GM18867 (cell line): ENCODE measurements at regions not wholly inside any gene's neighbourhood (a gene's known extent, or its start where the extent isn't known, plus 50 kb on each side); places are given as distances from the start of the nearest gene placed in this dataset.

Experiments
- ATAC-seq: cut with Tn5 transposase; IDR thresholded peaks from one replicate; pipeline ENCODE4 v1.9.1; 2021; ENCODE audit warnings: mild to moderate bottlenecking, moderate library complexity; ENCODE audit not compliant: unreplicated experiment

DNA sequence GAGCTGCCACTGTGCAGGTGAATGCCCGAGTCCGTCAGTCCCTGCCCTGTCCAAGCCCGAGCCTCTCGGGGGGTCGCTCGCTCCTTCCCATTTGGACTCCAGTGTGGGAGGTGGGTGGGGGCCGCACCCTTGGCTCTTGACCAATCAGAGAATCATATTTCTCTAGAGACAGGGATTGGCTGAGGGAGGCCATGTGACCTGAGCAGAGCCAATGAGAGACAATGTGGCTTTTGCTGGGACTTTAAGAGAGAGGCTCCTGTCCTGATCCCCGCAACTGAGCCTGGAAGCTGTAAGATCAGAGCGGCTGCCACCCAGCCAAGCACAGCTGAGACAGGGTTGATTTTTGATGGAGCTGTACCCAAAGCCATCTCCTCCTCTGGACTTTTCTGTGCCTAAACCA, 199.3 kb downstream of the TFAP2C start:
- no peak for ATAC-seq

DNA sequence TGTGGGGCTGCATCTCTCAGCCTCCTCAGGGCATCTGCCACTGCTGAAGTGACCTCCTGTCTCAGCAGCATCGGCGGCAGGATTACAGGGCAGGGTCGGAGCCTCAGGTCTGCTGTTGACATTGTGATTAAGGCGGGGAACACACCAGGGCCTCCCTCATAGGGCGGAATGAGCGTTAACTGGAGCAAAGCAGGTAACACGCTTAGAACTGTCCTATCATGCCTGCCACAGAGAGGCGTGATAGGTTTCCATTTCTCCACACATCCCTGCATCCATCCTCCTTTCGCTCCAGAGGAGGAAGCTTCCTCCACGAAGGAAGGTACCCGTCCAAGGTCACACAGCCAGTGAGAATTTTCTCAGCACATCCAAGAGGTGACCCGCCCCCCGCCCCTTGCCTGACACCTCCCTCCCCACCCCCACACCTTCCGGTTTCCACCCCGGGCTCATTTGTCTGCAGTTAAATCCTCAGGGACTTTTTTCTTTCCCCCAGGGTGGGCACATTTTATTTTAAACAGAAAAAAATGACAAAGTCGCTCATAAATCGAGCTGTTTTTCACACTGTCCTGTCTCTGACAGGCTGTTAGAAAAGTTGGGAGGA, 200.8 kb downstream of the TFAP2C start:
- ATAC-seq, result no peak

DNA sequence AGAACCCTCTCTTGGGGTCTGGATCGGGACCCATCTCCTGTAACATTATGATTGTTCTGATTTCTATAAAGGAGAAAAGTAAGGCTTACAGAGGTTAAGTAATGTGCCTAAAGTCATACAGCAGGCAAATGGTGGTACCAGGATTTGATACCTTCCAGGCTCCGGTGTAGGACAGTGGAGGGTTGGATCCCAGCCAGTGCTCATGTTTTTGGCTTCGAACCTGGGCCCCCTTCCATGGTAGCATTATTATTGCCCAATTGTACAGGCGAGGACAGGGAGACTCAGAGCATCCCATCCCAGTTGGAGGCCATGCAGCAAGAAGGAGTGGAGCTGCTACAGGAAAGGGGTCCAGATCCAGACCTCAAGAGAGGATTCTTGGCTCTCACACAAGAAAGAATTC, 202.7 kb downstream of the TFAP2C start:
- ATAC-seq, result no peak

DNA sequence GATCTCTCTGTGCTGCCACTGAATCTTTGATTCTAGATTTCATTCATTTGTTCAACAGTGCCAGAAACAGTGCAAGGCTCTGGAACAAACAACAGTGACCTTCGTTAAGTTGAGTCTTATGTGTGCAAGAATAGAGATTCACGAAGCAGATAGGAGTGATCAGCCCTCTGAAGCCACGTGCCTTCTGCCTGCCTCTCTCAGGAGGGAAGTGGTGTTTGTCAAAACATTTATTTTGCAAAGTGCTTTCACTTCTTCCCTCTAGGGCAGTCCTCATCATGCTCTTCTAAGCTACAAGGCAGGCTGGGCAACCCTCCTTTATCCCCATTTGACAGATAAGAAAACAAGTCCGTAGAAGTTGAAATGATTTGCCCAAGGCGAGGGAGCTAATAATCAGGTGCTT, 204.3 kb downstream of the TFAP2C start:
- ATAC-seq, result no peak

DNA sequence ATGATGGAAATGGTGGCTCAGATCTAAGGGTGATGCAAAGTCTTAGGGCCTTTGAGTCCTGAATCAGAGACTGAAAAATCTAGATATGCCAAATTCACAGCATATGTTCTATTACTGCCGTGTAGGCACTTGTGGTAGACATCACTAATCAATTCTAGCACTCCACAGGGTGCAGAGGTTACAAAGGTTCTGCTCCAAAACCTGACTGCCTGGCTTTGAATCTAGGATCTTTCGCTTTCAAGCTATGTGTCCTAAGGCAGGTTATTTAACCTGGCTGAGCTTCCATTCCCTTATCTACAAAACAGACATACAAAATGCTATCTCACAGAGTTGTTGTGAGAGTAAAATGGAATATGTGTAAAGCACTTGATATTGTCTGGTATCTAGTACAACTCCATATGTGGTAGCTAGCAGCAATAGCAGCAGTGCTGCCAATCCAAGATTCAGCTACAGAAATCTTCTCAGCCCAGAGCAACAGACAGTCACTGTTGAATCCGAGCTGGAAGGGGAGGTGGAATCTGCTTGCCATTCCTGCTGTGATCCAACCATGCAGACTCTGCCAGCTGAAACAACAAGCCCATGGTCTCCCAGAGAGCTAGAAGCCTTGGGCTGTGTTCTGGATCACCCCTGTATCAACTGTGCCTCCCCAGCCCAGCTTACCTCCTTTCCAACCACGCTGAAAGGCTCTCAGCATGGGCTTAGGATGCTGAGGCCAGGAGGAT, 206.9 kb downstream of the TFAP2C start:
- no peak for ATAC-seq

DNA sequence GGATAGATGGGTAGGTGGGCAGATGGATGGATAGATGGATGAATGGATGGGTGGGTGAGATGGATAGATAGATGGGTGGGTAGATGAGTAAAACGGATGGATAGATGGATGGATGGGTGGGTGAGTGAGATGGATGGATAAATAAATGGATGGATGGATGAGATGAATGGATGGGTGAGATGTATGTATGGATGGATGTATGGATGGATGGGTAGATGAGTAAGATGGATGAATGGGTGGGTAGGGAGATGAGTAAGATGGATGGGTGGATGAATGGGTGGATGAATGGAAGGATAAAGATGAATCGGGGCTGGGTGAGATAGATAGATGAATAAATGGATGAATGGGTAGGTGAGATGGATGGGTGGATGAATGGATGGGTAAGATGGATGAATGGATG, 210.1 kb downstream of the TFAP2C start:
- no peak for ATAC-seq

DNA sequence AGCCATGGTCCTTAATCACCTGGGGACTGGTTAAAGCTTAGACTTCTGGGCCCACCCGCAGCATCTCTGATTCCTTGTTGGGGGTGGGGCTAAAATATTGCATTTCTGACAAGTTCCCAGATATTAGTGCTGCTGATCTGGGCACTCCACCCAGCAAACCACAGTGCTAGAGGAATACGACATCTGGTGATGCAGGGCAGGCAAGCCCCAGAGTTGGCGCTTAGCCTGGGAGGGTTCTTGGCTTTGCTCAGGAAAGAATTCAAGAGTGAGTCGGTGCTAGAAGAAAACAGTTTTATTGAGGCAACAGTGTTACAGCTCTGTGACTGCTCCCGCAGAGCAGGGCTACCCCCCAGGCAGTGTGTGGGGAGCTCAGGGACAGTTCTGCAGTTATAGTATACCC, 210.7 kb downstream of the TFAP2C start:
- no peak for ATAC-seq

DNA sequence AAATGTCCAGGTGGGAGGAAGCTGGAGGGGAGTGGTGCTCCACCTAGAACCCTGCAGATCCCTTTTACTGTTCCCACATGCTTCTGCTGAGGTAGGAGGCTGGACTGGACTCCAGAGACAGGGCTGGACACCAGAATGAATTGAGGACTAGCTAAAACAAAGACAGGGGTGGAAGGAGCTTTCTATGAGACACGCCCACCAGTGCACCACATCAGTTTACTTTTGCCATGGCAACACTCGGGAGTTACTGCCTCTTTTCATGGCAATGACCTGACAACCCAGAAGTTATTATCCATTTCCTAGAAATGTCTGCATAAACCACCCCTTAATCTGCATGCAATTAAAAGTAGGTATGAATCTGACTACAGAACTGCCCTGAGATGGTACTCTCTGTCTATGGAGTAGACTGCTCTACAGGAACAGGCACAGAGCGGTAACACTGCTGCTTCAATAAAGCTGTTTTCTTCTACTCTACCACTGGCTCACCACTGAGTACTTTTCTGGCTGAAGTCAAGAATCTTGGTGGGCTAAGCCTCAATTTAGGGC, 211.7 kb downstream of the TFAP2C start:
- ATAC-seq, result no peak

DNA sequence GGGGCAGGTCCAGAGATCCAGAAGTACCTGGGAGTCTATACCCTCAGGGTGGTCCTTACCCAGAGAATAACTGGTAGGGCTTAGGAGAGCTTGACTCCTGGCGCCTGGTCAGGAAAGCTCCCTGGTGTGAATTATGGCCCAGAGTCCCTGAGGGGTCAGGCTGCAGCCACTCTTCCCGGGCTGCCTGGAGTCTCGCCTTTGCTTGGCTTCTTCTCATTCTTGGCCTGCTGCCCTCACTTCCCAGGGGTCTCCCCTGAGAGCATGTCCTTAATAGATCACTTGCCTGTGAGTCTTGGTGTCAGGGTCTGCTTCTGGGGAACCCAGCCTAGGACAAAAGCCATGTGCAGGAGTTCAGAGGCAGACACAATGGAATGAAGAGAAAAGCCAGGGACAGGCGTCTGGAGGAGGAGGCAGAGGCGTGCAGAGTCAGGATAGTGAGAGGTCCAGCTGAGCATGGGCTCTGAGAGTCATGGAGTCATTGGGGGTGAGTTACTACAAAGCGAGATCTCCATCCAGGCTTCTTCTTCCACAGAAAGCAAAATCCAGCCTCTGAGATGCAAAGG, 212.3 kb downstream of the TFAP2C start:
- no peak for ATAC-seq

DNA sequence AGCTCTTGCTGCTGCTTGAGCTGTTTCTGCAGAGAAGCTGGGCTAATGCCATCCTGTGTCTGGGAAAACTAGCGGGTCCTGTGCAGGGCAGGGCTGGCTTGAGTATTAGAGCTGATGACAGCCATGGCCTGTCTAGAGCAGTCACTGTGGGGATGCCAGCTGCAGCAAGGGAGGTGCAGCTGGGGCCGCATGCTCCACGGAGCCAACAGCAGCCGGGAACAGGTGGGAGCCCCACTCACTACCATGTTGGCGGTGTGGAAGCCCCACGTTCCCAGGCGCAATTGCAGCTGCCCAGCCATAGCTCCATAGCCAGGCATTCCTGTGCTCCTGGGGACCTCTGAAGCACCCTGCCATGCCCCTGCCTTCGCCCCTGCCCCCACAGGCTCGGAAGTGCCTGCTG, 212.9 kb downstream of the TFAP2C start:
- ATAC-seq, result no peak

DNA sequence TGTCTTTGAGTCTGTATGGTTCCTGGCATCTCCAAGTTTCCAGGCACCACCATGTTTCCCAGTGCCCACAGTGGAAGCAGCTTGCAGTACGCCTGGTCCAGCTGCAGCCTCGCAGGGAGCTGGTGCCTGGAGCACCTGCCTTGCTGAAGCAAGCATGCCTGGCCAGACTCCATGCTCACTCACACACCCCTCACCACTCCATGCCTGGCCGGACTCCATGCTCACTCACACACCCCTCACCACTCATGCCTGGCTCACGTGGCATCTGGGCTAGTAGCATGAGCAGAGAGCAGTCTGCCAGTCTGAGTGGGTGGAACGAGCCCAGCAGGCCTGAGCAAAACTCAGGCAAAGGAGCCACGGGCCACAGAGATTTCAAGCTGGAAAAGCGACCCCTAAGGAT, 214.3 kb downstream of the TFAP2C start:
- no peak for ATAC-seq

DNA sequence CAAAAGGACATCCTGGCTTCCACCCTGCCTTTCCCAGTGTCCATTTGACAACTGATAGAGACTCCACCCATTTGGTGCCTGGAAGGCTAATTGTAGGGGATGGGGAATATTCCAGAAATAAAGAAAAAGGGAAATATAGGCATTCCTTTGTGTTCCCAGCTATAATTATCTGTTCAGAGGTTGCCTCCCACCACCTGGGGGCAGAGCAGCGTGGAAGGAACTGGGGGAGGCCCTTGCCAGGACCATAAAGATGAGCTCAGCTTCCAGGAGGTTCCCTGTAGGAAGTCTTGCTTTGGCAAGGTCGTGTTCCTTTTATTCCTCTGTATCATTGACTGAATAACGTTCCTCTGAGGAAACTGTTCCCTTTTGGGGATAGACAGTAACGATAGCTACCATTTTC, 214.7 kb downstream of the TFAP2C start:
- no peak for ATAC-seq

DNA sequence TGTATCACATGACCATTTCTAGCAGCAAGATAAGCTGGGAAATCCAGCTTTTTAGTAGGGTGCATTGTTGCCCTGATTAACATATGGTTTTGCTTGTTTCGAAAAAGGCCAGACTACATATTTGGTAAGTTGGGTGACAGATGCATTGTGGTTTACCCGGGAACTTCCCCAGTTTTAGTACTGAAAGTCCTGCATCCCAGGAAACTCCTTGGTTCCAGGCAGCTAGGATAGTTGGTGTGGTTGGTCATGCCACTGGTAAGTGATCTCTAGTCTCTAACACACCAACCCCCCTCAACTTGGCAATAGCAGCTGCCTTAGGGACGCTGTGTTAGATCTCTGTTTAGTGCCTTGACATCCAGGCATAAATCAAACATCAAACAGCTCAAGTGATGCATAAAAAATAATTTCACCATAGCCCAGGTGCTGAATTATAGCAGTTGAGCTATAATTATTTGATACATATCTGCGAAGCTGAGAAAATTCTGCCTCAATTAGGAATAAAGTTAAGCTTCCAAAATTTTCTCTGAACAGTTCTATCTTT, 216.5 kb downstream of the TFAP2C start:
- ATAC-seq, result no peak

DNA sequence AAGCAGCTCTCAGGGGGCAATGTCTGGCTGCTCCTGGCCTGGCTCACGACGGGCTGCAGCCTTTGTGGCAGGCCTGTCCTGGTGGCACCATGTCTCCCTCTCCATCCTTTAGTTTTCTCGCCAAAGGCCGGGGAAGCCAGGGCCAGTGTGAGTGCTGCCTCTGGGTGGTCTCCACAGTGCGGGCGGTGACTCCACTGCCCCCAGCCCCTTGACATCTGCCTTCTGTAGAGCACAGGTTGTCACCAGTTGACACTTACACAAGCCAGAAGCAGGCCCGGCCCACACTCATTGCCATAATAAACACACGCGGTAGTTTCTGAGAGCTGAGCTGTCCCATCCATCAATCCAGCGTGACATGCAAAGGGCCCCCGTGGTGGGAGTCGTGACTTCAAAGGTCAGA, 219.5 kb downstream of the TFAP2C start:
- no peak for ATAC-seq

DNA sequence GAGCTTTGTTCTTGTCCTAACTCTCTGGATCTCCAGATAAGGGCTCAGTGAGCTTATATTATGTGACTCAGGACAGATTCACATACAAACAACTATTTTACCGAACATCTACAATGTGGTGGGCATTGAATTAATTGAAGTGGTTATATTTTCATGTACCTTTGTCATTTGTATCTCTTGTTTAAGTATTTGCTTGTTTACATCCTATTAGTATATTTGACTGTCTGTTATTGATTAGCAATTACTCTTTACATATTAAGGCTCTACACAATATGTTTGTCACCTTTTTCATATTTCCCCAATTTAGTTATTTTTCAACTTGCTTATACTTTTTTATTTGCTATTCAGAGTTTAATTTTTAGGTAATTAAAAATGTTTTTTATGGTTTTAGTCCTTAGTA, 222.4 kb downstream of the TFAP2C start:
- ATAC-seq, result no peak

DNA sequence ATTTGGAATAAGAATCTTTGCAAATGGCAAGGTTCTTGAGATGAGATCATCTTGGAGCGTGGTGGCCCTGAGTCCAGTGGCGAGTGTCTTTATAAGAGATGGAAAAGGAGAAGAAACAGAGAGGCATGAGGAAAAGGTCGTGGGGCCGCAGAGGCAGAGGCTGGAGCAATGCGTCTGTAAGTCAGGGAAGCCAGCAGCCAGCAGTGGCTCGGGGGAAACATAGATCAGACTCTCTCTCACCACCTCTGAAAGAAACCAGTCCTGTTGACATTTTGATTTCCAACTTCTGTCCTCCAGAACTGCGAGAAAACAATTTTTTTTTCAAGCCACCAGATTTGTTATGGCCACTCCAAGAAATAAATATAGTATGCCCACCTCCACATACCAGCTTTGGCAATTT, 226.6 kb downstream of the TFAP2C start:
- ATAC-seq, result no peak

DNA sequence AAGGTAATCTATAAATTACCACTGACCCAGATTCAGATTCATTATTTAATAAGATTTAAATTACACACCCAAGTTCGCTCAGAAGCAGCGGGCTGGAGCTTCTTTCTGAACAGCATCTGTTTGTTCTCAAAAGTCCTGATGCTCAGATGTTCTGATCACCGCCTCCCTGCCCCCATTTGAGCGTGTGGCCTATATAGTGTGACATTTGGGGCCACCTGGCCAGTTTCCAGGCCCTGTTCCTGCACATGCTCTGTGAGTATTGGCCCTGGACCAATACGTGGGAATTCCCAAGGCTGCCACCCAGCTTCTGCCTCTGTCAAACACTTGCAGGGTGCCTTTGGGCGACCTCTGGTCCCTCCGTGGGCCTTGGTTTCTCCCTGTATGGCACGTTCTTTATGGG, 228.8 kb downstream of the TFAP2C start:
- ATAC-seq, result no peak

DNA sequence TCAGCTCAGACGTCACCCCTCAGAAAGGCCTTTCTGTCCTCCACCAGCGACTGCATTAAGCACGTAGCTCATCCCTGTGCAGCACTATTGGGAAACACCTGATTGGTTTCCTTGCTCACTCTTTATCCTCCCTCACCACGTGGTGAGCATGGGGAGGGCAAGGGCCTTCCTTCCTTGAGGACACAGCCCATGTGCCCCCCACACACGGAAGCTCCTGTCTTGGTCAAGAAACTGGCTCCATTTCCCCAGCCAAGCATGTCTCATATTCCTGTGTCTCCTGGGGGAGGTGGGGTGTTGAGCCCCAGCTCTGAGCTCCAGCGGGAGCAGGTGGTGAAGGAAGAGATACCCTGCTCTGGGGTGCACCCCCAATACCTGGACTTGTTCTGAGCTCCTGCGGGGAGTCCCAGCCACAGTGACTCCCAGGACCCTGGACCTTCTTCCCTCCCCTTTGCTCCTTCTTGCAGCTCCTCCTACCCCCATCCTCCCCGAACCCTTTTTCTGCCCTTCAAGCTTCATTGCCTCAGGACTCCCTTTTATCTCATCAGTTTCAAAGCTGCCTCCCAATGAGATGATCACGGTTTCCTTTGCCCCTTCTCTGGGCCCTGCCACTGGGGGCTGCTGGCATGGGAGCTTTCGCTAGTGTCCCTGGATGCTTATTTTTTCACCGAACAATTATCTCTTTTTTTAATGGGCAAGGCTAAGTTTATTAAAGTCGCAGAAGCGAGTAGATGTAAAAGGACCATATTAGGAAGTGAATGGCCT, 230.1 kb downstream of the TFAP2C start:
- no peak for ATAC-seq

DNA sequence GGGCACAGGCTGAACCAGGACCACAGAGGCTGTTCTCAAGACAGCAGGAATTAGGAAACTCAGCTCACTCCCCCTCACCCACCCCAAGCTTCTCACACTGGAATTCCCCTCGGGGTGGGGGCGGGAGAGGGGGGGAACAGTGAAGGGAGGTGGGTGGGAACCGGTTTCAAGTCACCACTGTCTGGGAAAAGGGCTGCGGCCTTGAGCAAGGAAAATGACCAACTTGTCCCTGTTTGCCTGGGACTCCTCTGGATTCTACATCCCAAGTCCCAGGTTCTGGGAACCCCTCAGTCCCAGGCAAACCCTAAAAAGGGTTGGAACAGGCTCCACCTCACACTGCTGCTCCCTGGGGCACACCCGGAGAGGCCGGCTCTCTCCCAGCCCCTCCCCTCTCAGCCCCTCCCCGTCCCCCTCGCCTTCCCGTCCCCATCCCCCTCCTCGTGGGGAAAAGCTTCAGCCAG, 230.7 kb downstream of the TFAP2C start:
- no peak for ATAC-seq

DNA sequence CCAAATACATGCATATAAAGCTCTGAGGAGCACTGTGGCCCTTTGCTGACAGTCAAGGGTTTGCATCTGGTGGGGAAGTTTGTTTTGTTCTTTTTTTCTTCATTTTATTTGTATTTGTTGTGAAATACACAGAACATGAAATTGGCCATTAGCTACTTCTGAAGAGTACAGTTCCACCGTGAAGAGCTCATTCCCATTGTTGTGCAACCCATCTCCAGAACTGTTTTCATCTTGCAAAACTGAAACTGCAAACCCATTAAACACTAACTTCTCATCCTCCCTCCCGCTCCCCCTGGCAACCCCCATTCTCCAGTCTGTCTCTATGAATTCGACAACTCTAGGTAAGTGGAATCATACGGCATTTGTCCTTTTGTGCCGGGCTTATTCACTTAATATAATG, 231.3 kb downstream of the TFAP2C start:
- ATAC-seq, result no peak

DNA sequence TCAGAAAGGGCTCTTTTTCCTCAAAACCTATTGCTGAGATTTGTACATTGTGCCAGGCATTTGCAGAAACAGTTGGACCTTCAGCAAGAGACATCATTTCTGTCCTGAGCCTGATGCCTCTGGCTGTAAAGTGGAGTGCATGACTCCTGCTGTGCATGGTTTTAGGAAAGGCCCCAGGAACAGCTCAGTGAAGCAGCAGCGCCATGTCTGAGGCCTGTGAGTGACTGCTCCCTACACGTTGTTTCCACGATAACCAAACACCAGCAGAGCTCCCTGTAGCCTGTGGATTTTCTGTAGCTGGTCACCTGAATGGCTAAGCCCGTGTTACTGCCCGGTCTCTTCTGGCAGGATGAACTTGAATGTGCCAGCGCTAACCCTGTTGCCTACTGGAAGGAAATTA, 232.5 kb downstream of the TFAP2C start:
- no peak for ATAC-seq
